PC-3 (cell line): ENCODE measurements at regions not wholly inside any gene's neighbourhood (a gene's known extent, or its start where the extent isn't known, plus 50 kb on each side); places are given as distances from the start of the nearest gene placed in this dataset.
A peak's percentile ranks its signal among the peaks of the same experiment; 100 is the strongest.

Source experiments
- ATAC-seq: fragments of 200-7000 bp; cut with Tn5 transposase; 2 replicates; pipeline ENCODE4 v1.9.1; 2020; ENCODE audit warnings: mild to moderate bottlenecking, moderate library complexity
- BruUV-seq: library from RNA; stranded (reverse); fragments of 400-500 nt; replicated peaks from 2 replicates; lab custom pipeline; 2021; lab: Mats Ljungman, UMichigan
- CTCF ChIA-PET: fragments of 300-600 bp; sonication (Branson Sonifier 250); formaldehyde crosslinking; loops from one replicate; lab custom pipeline; 2022; ENCODE audit warnings: antibody characterized with exemption; lab: Charles Lee
- POLR2A ChIA-PET: fragments of 300-600 bp; sonication (Branson Sonifier 250); formaldehyde crosslinking; loops from one replicate; lab custom pipeline; 2022; ENCODE audit warnings: antibody characterized with exemption; ENCODE audit not compliant: unreplicated experiment; lab: Charles Lee
- DNase-seq: peaks from one replicate; pipeline ENCODE4 v3.0.0-alpha.2; 2015
- H2AFZ ChIP-seq: fragments of 300-600 bp; sonication (generic); 2 replicates; pipeline ENCODE4 v1.6.0; 2016; ENCODE audit warnings: antibody characterized with exemption, low read length
- H3F3A ChIP-seq: fragments of 300-600 bp; sonication (generic); one replicate; pipeline ENCODE4 v1.6.0; 2017; ENCODE audit warnings: antibody characterized with exemption, low read length, control low read depth, mild to moderate bottlenecking; ENCODE audit not compliant: unreplicated experiment
- H3K27ac ChIP-seq: fragments of 300-600 bp; sonication (generic); 2 replicates; pipeline ENCODE4 v1.5.1; 2016; ENCODE audit warnings: mild to moderate bottlenecking, low read length
- H3K27me3 ChIP-seq: fragments of 300-600 bp; sonication (generic); 2 replicates; pipeline ENCODE4 v1.6.1; 2016; ENCODE audit warnings: low read length, mixed read lengths
- H3K36me3 ChIP-seq: fragments of 300-600 bp; sonication (generic); 2 replicates; pipeline ENCODE4 v1.6.1; 2016; ENCODE audit warnings: low read depth, mixed run types, low read length, mixed read lengths
- H3K4me1 ChIP-seq: fragments of 300-600 bp; sonication (generic); 2 replicates; pipeline ENCODE4 v1.5.1; 2016; ENCODE audit warnings: low read length; ENCODE audit not compliant: insufficient read depth
- H3K4me2 ChIP-seq: fragments of 300-600 bp; sonication (generic); 2 replicates; pipeline ENCODE4 v1.6.0; 2016; ENCODE audit warnings: low read length
- H3K4me3 ChIP-seq: fragments of 300-600 bp; sonication (generic); 2 replicates; pipeline ENCODE4 v1.5.1; 2016; ENCODE audit warnings: mild to moderate bottlenecking, low read length, mixed read lengths
- H3K79me2 ChIP-seq: fragments of 300-600 bp; sonication (generic); 2 replicates; pipeline ENCODE4 v1.6.1; 2017; ENCODE audit warnings: low read length, mixed read lengths
- H3K9ac ChIP-seq: fragments of 300-600 bp; sonication (generic); 2 replicates; pipeline ENCODE4 v1.6.0; 2016; ENCODE audit warnings: mild to moderate bottlenecking, low read length
- H3K9me2 ChIP-seq: fragments of 300-600 bp; sonication (generic); replicated peaks from 2 replicates; pipeline ENCODE4 v1.6.1; 2016; ENCODE audit warnings: mixed run types, low read length, mixed read lengths
- H3K9me3 ChIP-seq: fragments of 300-600 bp; sonication (generic); 2 replicates; pipeline ENCODE4 v1.6.1; 2016; ENCODE audit warnings: low read length, mixed read lengths
- H4K20me1 ChIP-seq: fragments of 300-600 bp; sonication (generic); 2 replicates; pipeline ENCODE4 v1.6.1; 2016; ENCODE audit warnings: low read length, mixed read lengths
- CTCF ChIP-seq: fragments of 300-600 bp; sonication (generic); conservative IDR thresholded peaks from 2 replicates; pipeline ENCODE4 v1.5.1; 2017; ENCODE audit warnings: antibody characterized with exemption, low read depth, mild to moderate bottlenecking, low read length
- EZH2 ChIP-seq: fragments of 300-600 bp; sonication (generic); IDR thresholded peaks from one replicate; pipeline ENCODE4 v1.6.1; 2017; ENCODE audit warnings: antibody characterized with exemption, mild to moderate bottlenecking, low read length; ENCODE audit not compliant: unreplicated experiment
- EZH2phosphoT487 ChIP-seq: fragments of 300-600 bp; sonication (generic); IDR thresholded peaks from 2 replicates; pipeline ENCODE4 v1.6.1; 2018; ENCODE audit warnings: mild to moderate bottlenecking, antibody characterized with exemption, low read length, borderline replicate concordance
- intact Hi-C: fragments of 100-400 bp; cut with micrococcal nuclease; formaldehyde crosslinking; loops from 2 replicates; pipeline ENCODE4 v1.9.0; 2023

GRCh38 chr6:100220543-100220942 lies 226.5 kb upstream of the MCHR2 start:
- H3K79me2 ChIP-seq = no peaks in the 10 kb centered on the region
- H3K4me2 ChIP-seq = no peak overlapping the region
- peaks cover 12% of the 10 kb centered on the region; the same call in 1 of the 2 replicates for H3K4me1 ChIP-seq
- TF ChIP-seq EZH2phosphoT487 (no peak), CTCF (no peak), EZH2 (no peak)
- no peak for ATAC-seq
- POLR2A ChIA-PET = no interaction called here
- no peaks in the 10 kb centered on the region for H3K27me3 ChIP-seq
- no peaks in the 10 kb centered on the region for H3F3A ChIP-seq
- no peaks in the 10 kb centered on the region for H3K9me2 ChIP-seq
- no TSS peak for BruUV-seq
- no peak overlapping the region for H3K4me3 ChIP-seq
- no peak overlapping the region for H2AFZ ChIP-seq
- CTCF ChIA-PET = no interaction called here
- no peak for DNase-seq
- intact Hi-C loops = no loop called here
- no peaks in the 10 kb centered on the region for H4K20me1 ChIP-seq
- H3K9ac ChIP-seq = no peak overlapping the region
- no peaks in the 10 kb centered on the region for H3K36me3 ChIP-seq
- H3K27ac ChIP-seq = no peak overlapping the region
- H3K9me3 ChIP-seq = no peaks in the 10 kb centered on the region

GRCh38 chr6:100217225-100218012 lies 223.4 kb upstream of the MCHR2 start:
- intact Hi-C loops = no loop called here
- Histone ChIP-seq H3K79me2 (no peaks in the 10 kb centered on the region), H3K27me3 (no peaks in the 10 kb centered on the region), H3K9me3 (no peaks in the 10 kb centered on the region), H2AFZ (no peak overlapping the region), H3F3A (no peaks in the 10 kb centered on the region), H3K9me2 (no peaks in the 10 kb centered on the region), H3K27ac (no peak overlapping the region), H3K4me1 (peaks cover 12% of the 10 kb centered on the region; the same call in 1 of the 2 replicates), H3K9ac (no peak overlapping the region), H3K4me3 (no peak overlapping the region), H3K4me2 (peak overlapping the region; percentile 28; the same call in 1 of the 2 replicates), H4K20me1 (no peaks in the 10 kb centered on the region), H3K36me3 (no peaks in the 10 kb centered on the region)
- BruUV-seq = no TSS peak
- TF ChIP-seq CTCF (no peak), EZH2phosphoT487 (no peak), EZH2 (no peak)
- ATAC-seq (peak; percentile 56), DNase-seq (peak; percentile 23)
- ChIA-PET CTCF (no interaction called here), POLR2A (interaction anchor here (0.5 kb wide), 1 partner anchor 42 kb away, joined by 3 read pairs; no protein-coding TSS in a partner anchor)

GRCh38 chr6:100216760-100217159 lies 222.7 kb upstream of the MCHR2 start:
- H3K9me3 ChIP-seq = no peaks in the 10 kb centered on the region
- TF ChIP-seq EZH2phosphoT487 (no peak), CTCF (no peak)
- H3K36me3 ChIP-seq = no peaks in the 10 kb centered on the region
- no peaks in the 10 kb centered on the region for H3K79me2 ChIP-seq
- H3F3A ChIP-seq = no peaks in the 10 kb centered on the region
- peaks cover 12% of the 10 kb centered on the region; the same call in 1 of the 2 replicates for H3K4me1 ChIP-seq
- H3K4me2 ChIP-seq = no peak overlapping the region
- H3K4me3 ChIP-seq = no peak overlapping the region
- H4K20me1 ChIP-seq = no peaks in the 10 kb centered on the region
- no peaks in the 10 kb centered on the region for H3K27me3 ChIP-seq
- no peak overlapping the region for H3K27ac ChIP-seq
- H3K9me2 ChIP-seq = no peaks in the 10 kb centered on the region
- intact Hi-C loops = no loop called here
- no peak overlapping the region for H2AFZ ChIP-seq
- H3K9ac ChIP-seq = no peak overlapping the region
- ATAC-seq = peak; percentile 65
- DNase-seq = no peak
- BruUV-seq = no TSS peak
- POLR2A ChIA-PET = interaction anchor here (0.6 kb wide), 1 partner anchor 357 kb away, joined by 5 read pairs; no protein-coding TSS in a partner anchor
- CTCF ChIA-PET = no interaction called here
